Vagina (tissue), 2 donors: ENCODE measurements at regions not wholly inside any gene's neighbourhood (a gene's known extent, or its start where the extent isn't known, plus 50 kb on each side); places are given as distances from the start of the nearest gene placed in this dataset.

Experiments
- DNase-seq, 2 donors: peaks; one replicate each; pipeline ENCODE4 v3.0.0-alpha.2; 2017; ENCODE audit errors: extremely low spot score in 2 of 2
- H3K27ac ChIP-seq: fragments of 200-600 bp; sonication (generic); one replicate; pipeline ENCODE4 v1.5.1; 2019
- H3K27me3 ChIP-seq: fragments of 200-600 bp; sonication (generic); one replicate; pipeline ENCODE4 v1.5.1; 2019
- H3K36me3 ChIP-seq, 2 donors: fragments of 200-600 bp; sonication (generic); one replicate each; pipeline ENCODE4 v1.5.1; 2017 to 2019
- H3K4me1 ChIP-seq: fragments of 200-600 bp; sonication (generic); one replicate; pipeline ENCODE4 v1.5.1; 2019
- H3K4me3 ChIP-seq, 2 donors: fragments of 200-600 bp; sonication (generic); 1 replicate in 1 of 2; 2 replicates in 1 of 2; pipeline ENCODE4 v1.5.1; 2016 to 2019
- H3K9me3 ChIP-seq: fragments of 200-600 bp; sonication (generic); one replicate; pipeline ENCODE4 v1.5.1; 2019
- CTCF ChIP-seq, 3 experiments: fragments of 450-650 bp in 2 of 3; fragments of 200-600 bp in 1 of 3; sonication (generic) in 1 of 3; IDR thresholded peaks; one replicate each; pipeline ENCODE4 v1.5.1; 2017 to 2019; ENCODE audit warnings: antibody characterized with exemption in 3 of 3, mild to moderate bottlenecking in 2 of 3, moderate library complexity in 2 of 3
- POLR2A ChIP-seq, 2 donors: fragments of 450-650 bp; IDR thresholded peaks; one replicate each; pipeline ENCODE4 v1.6.1; 2017; ENCODE audit warnings: antibody characterized with exemption in 2 of 2, mild to moderate bottlenecking in 2 of 2, moderate library complexity in 2 of 2
- POLR2AphosphoS5 ChIP-seq, 2 donors: sonication (generic); formaldehyde crosslinking; IDR thresholded peaks; one replicate each; pipeline ENCODE4 v1.9.0; 2017; ENCODE audit warnings: antibody characterized with exemption in 2 of 2, mild to moderate bottlenecking in 2 of 2, low read depth in 1 of 2; ENCODE audit not compliant: insufficient read depth in 1 of 2
- intact Hi-C: fragments of 100-400 bp; cut with DNase I; formaldehyde crosslinking; loops from one replicate; pipeline ENCODE4 v1.15.1; 2023

- Histone ChIP-seq H3K4me1 (no peaks in the 10 kb centered on the region), H3K4me3 (no peak overlapping the region), H3K36me3 (no peaks in the 10 kb centered on the region), H3K9me3 (no peaks in the 10 kb centered on the region), H3K27ac (no peak overlapping the region), H3K27me3 (no peaks in the 10 kb centered on the region)
- TF ChIP-seq CTCF (IDR thresholded peaks at IDR 0.05) (no peak), POLR2AphosphoS5 (IDR thresholded peaks at IDR 0.05; ENCODE audit: insufficient read depth in 1 of 2, low read depth in 1 of 2) (no peak), POLR2A (IDR thresholded peaks at IDR 0.05) (no peak)
- intact Hi-C loops, result no loop called here
- DNase-seq, result no peak
Measured at GRCh38 chr5:68983959-68984358, 109.9 kb upstream of the SLC30A5 start.

GRCh38 chr5:68991279-68992084 is 102.3 kb upstream of the SLC30A5 start:
- intact Hi-C loops, result no loop called here
- no peaks in the 10 kb centered on the region for H3K36me3 ChIP-seq
- H3K9me3 ChIP-seq, result no peaks in the 10 kb centered on the region
- DNase-seq, result no peak
- H3K4me1 ChIP-seq, result no peaks in the 10 kb centered on the region
- H3K4me3 ChIP-seq, result no peak overlapping the region
- H3K27me3 ChIP-seq, result no peaks in the 10 kb centered on the region
- H3K27ac ChIP-seq, result no peak overlapping the region
- no peak for TF ChIP-seq CTCF (IDR thresholded peaks at IDR 0.05)
- no peak for TF ChIP-seq POLR2A (IDR thresholded peaks at IDR 0.05)
- TF ChIP-seq POLR2AphosphoS5 (IDR thresholded peaks at IDR 0.05; ENCODE audit: insufficient read depth in 1 of 2, low read depth in 1 of 2), result no peak

GRCh38 chr5:68994645-68995044 is 99.2 kb upstream of the SLC30A5 start:
- intact Hi-C loops, result no loop called here
- Histone ChIP-seq H3K9me3 (no peaks in the 10 kb centered on the region), H3K36me3 (no peaks in the 10 kb centered on the region), H3K4me1 (no peaks in the 10 kb centered on the region), H3K27ac (no peak overlapping the region), H3K4me3 (no peak overlapping the region), H3K27me3 (no peaks in the 10 kb centered on the region)
- TF ChIP-seq POLR2AphosphoS5 (IDR thresholded peaks at IDR 0.05; ENCODE audit: insufficient read depth in 1 of 2, low read depth in 1 of 2) (no peak), CTCF (IDR thresholded peaks at IDR 0.05) (no peak), POLR2A (IDR thresholded peaks at IDR 0.05) (no peak)
- DNase-seq, result no peak

- Histone ChIP-seq H3K36me3 (no peaks in the 10 kb centered on the region), H3K9me3 (no peaks in the 10 kb centered on the region), H3K4me1 (no peaks in the 10 kb centered on the region), H3K4me3 (no peak overlapping the region), H3K27ac (no peak overlapping the region), H3K27me3 (no peaks in the 10 kb centered on the region)
- DNase-seq, result no peak
- intact Hi-C loops, result no loop called here
- TF ChIP-seq CTCF (IDR thresholded peaks at IDR 0.05) (no peak), POLR2AphosphoS5 (IDR thresholded peaks at IDR 0.05; ENCODE audit: insufficient read depth in 1 of 2, low read depth in 1 of 2) (no peak)
Measured at GRCh38 chr5:68995845-68996545, 97.8 kb upstream of the SLC30A5 start.

GRCh38 chr5:68999181-68999580 is 94.6 kb upstream of the SLC30A5 start:
- Histone ChIP-seq H3K27ac (no peak overlapping the region), H3K27me3 (no peaks in the 10 kb centered on the region), H3K4me1 (no peaks in the 10 kb centered on the region), H3K36me3 (no peaks in the 10 kb centered on the region), H3K9me3 (no peaks in the 10 kb centered on the region), H3K4me3 (no peak overlapping the region)
- TF ChIP-seq POLR2AphosphoS5 (IDR thresholded peaks at IDR 0.05; ENCODE audit: insufficient read depth in 1 of 2, low read depth in 1 of 2), result no peak
- no peak for TF ChIP-seq CTCF (IDR thresholded peaks at IDR 0.05)
- no peak for TF ChIP-seq POLR2A (IDR thresholded peaks at IDR 0.05)
- intact Hi-C loops, result no loop called here
- DNase-seq, result no peak
